Upper lobe of left lung (tissue), 4 donors: ENCODE measurements at regions not wholly inside any gene's neighbourhood (a gene's known extent, or its start where the extent isn't known, plus 50 kb on each side); places are given as distances from the start of the nearest gene placed in this dataset.

Experiments
- CTCF ChIP-seq, 6 experiments: fragments of 450-650 bp in 4 of 6; fragments of 200-600 bp in 2 of 6; sonication (generic) in 2 of 6; IDR thresholded peaks; one replicate each; pipeline ENCODE4 v1.5.1; 2016 to 2019; ENCODE audit warnings: antibody characterized with exemption in 6 of 6
- EP300 ChIP-seq, 4 donors: sonication (generic); formaldehyde crosslinking; IDR thresholded peaks; one replicate each; pipeline ENCODE4 v1.5.1; 2017; ENCODE audit warnings: antibody characterized with exemption in 4 of 4, control low read depth in 2 of 4
- POLR2A ChIP-seq, 4 donors: fragments of 450-650 bp; IDR thresholded peaks; one replicate each; pipeline ENCODE4 v1.5.1; 2016 to 2017; ENCODE audit warnings: antibody characterized with exemption in 4 of 4, mild to moderate bottlenecking in 2 of 4
- POLR2AphosphoS5 ChIP-seq, 2 donors: sonication (generic); formaldehyde crosslinking; IDR thresholded peaks; one replicate each; pipeline ENCODE4 v1.5.1; 2017; ENCODE audit warnings: antibody characterized with exemption in 2 of 2

- TF ChIP-seq CTCF (IDR thresholded peaks at IDR 0.05), result no peak
- no peak for TF ChIP-seq POLR2A (IDR thresholded peaks at IDR 0.05)
- TF ChIP-seq EP300 (IDR thresholded peaks at IDR 0.05), result no peak
- TF ChIP-seq POLR2AphosphoS5 (IDR thresholded peaks at IDR 0.05), result no peak
Measured at GRCh38 chr6:11848346-11848651, 69.7 kb upstream of the ADTRP start.
